ENCODE measurements at regions not wholly inside any gene's neighbourhood (a gene's known extent, or its start where the extent isn't known, plus 50 kb on each side); places are given as distances from the start of the nearest gene placed in this dataset.

- TF ChIP-seq GATA2 (CRISPR knock-in tag; IDR thresholded peaks at IDR 0.05) (peak; percentile 65), MBD1 (CRISPR knock-in tag; IDR thresholded peaks at IDR 0.05) (no peak), MAFG (tag; conservative IDR thresholded peaks at IDR 0.05) (peak; percentile 97), ZNF165 (CRISPR knock-in tag; IDR thresholded peaks at IDR 0.05; ENCODE audit: borderline replicate concordance) (peak; percentile 77; the same call in 1 of the 2 replicates), MYC (IDR thresholded peaks at IDR 0.05; ENCODE audit: low read depth, low read length) (peak; percentile 22; the same call in 1 of the 2 replicates), MYC (CRISPR knock-in tag; IDR thresholded peaks at IDR 0.05; ENCODE audit: borderline replicate concordance, low read depth) (no peak), LEF1 (IDR thresholded peaks at IDR 0.05) (peak; percentile 86), HMG20B (CRISPR knock-in tag; IDR thresholded peaks at IDR 0.05) (no peak), NFYB (IDR thresholded peaks at IDR 0.05; ENCODE audit: extremely low read depth, insufficient read length) (no peak), BCOR (IDR thresholded peaks at IDR 0.05) (no peak), HOMEZ (CRISPR knock-in tag; IDR thresholded peaks at IDR 0.05) (no peak), GTF2B (IDR thresholded peaks at IDR 0.05; ENCODE audit: extremely low read depth, insufficient read length) (no peak), PATZ1 (CRISPR knock-in tag; IDR thresholded peaks at IDR 0.05; ENCODE audit: borderline replicate concordance) (no peak), GATAD2B (IDR thresholded peaks at IDR 0.05; ENCODE audit: borderline replicate concordance) (peak; percentile 61; the same call in 1 of the 2 replicates), ZNF785 (CRISPR knock-in tag; IDR thresholded peaks at IDR 0.05) (no peak), NKRF (IDR thresholded peaks at IDR 0.05; ENCODE audit: borderline replicate concordance) (no peak), ZBTB2 (IDR thresholded peaks at IDR 0.05) (no peak), IRF9 (tag; IDR thresholded peaks at IDR 0.05) (no peak)
Observed at GRCh38 chr5:173782671-173783101, 105.5 kb upstream of the CPEB4 start (continued).

All from K562 (cell line).